ENCODE measurements at regions not wholly inside any gene's neighbourhood (a gene's known extent, or its start where the extent isn't known, plus 50 kb on each side); places are given as distances from the start of the nearest gene placed in this dataset.

GRCh38 chr2:134181219-134181618, 72.7 kb upstream of the MGAT5 start:
- DNase-seq = no peak
- Histone ChIP-seq H3K27ac (no peak overlapping the region), H3K36me3 (no peaks in the 10 kb centered on the region), H3K27me3 (no peaks in the 10 kb centered on the region), H3K9me3 (no peaks in the 10 kb centered on the region), H3K4me1 (peaks cover 0 to 18% (median 16%) of the 10 kb centered on the region in 4 donors), H3K4me3 (no peak overlapping the region)
- intact Hi-C loops (cut with DNase I) = no loop called here
- 44 to 53% methylated on average over 5 of the region's 5 CpGs for WGBS, 2 donors
- no peak for TF ChIP-seq CTCF (IDR thresholded peaks at IDR 0.05)
- TF ChIP-seq POLR2A (IDR thresholded peaks at IDR 0.05) = no peak
- no peak for TF ChIP-seq POLR2AphosphoS5 (IDR thresholded peaks at IDR 0.05)
- TF ChIP-seq EP300 (IDR thresholded peaks at IDR 0.05) = no peak

- no peak for DNase-seq
- TF ChIP-seq EP300 (IDR thresholded peaks at IDR 0.05) = no peak
- no peak for TF ChIP-seq POLR2A (IDR thresholded peaks at IDR 0.05)
- no peak for TF ChIP-seq POLR2AphosphoS5 (IDR thresholded peaks at IDR 0.05)
- no peak for TF ChIP-seq CTCF (IDR thresholded peaks at IDR 0.05)
- intact Hi-C loops (cut with DNase I) = no loop called here
- Histone ChIP-seq H3K4me3 (no peak overlapping the region), H3K27ac (no peak overlapping the region), H3K4me1 (peaks cover 0 to 1% (median 0%) of the 10 kb centered on the region in 4 donors), H3K27me3 (no peaks in the 10 kb centered on the region), H3K9me3 (no peaks in the 10 kb centered on the region), H3K36me3 (no peaks in the 10 kb centered on the region)
- WGBS, 2 donors = 80 to 94% methylated on average over 9 of the region's 9 CpGs
Measured at GRCh38 chr2:134183679-134184078, 70.2 kb upstream of the MGAT5 start.

- no peak for DNase-seq
- WGBS, 2 donors = 93 to 95% methylated on average over 4 of the region's 4 CpGs
- Histone ChIP-seq H3K4me3 (no peak overlapping the region), H3K4me1 (peaks cover 0 to 6% (median 0%) of the 10 kb centered on the region in 4 donors), H3K36me3 (no peaks in the 10 kb centered on the region), H3K27ac (no peak overlapping the region), H3K27me3 (no peaks in the 10 kb centered on the region), H3K9me3 (no peaks in the 10 kb centered on the region)
- TF ChIP-seq EP300 (IDR thresholded peaks at IDR 0.05) (no peak), POLR2AphosphoS5 (IDR thresholded peaks at IDR 0.05) (no peak), POLR2A (IDR thresholded peaks at IDR 0.05) (no peak), CTCF (IDR thresholded peaks at IDR 0.05) (no peak)
- intact Hi-C loops (cut with DNase I) = no loop called here
Measured at GRCh38 chr2:134185639-134186038, 68.2 kb upstream of the MGAT5 start.

GRCh38 chr2:134189009-134189720, 64.7 kb upstream of the MGAT5 start:
- Histone ChIP-seq H3K27me3 (no peaks in the 10 kb centered on the region), H3K36me3 (no peaks in the 10 kb centered on the region), H3K4me1 (peaks cover 0 to 6% (median 0%) of the 10 kb centered on the region in 4 donors), H3K27ac (no peak overlapping the region), H3K4me3 (no peak overlapping the region), H3K9me3 (no peaks in the 10 kb centered on the region)
- TF ChIP-seq CTCF (IDR thresholded peaks at IDR 0.05) (no peak), EP300 (IDR thresholded peaks at IDR 0.05) (no peak), POLR2A (IDR thresholded peaks at IDR 0.05) (no peak), POLR2AphosphoS5 (IDR thresholded peaks at IDR 0.05) (no peak)
- intact Hi-C loops (cut with DNase I) = no loop called here
- WGBS, 2 donors = 62 to 85% methylated on average over 6 of the region's 6 CpGs
- no peak for DNase-seq
